ENCODE measurements at regions not wholly inside any gene's neighbourhood (a gene's known extent, or its start where the extent isn't known, plus 50 kb on each side); places are given as distances from the start of the nearest gene placed in this dataset.
"Not testable (repeated sequence)": the region's sequence is repeated elsewhere in the genome, so short reads cannot be mapped to it uniquely, and the experiment has no call there.

DNA sequence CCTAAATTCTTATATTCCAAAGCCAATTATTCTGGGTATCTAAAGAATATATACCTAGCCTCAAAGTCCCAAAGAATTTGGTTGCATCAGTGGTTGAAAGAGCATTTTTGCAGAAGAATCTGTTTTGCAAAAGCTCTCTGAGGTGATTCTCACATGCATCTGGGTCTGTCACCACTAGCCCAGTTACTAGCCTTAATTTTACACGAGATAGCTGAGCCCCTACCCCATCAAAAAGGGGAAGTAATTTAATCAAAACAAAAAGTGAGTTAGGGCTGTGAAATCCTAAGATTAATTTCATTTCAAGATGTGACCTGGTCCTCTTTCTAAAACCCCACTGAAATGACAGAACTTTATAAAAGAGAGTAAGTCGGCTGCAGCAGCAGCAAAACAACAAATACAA lies 53.7 kb upstream of the ZSCAN2 start:
- not testable (repeated sequence) for DNase-seq (ENCODE audit: low spot score)

DNA sequence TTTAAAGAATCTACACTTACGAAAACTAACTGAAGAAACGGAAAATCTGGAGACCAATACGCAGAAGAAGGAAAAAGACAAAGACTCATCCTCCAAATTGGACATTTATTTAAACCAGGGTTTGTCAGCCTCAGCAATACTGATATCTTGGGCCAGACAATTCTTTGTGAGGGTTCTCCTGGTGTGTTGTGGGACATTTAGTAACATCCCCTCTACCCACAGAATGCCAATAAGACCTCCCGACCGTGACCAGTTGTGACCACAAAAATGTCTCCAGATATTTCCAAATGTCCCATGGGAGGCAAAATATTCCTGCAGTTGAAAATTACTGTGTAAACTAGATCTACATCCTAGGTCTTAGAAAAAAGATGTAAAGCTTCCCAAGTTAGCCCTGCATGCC lies 50.3 kb upstream of the ZSCAN2 start:
- DNase-seq (ENCODE audit: low spot score) = not testable (repeated sequence)
